ENCODE measurements at regions not wholly inside any gene's neighbourhood (a gene's known extent, or its start where the extent isn't known, plus 50 kb on each side); places are given as distances from the start of the nearest gene placed in this dataset.

GRCh38 chr1:221594576-221594975 lies 147.3 kb downstream of the DUSP10 start:
- TF ChIP-seq CTCF (conservative IDR thresholded peaks at IDR 0.05; ENCODE audit: low read depth, low read length) (no peak), EZH2 (IDR thresholded peaks at IDR 0.05; ENCODE audit: low read length, unreplicated experiment) (no peak), EZH2phosphoT487 (IDR thresholded peaks at IDR 0.05; ENCODE audit: borderline replicate concordance, low read length) (no peak)

All from PC-3 (cell line).